HEK293T (cell line): ENCODE measurements at regions not wholly inside any gene's neighbourhood (a gene's known extent, or its start where the extent isn't known, plus 50 kb on each side); places are given as distances from the start of the nearest gene placed in this dataset.

Experiments used
- FOXA1 ChIP-seq: fragments of 450-650 bp; IDR thresholded peaks from 2 replicates; pipeline ENCODE4 v1.6.1; 2016; ENCODE audit warnings: mild to moderate bottlenecking
- HDGF ChIP-seq: fragments of 450-650 bp; IDR thresholded peaks from 2 replicates; pipeline ENCODE4 v1.6.1; 2017; ENCODE audit warnings: antibody characterized with exemption, borderline replicate concordance
- SP1 ChIP-seq: fragments of 450-650 bp; IDR thresholded peaks from 2 replicates; pipeline ENCODE4 v1.6.1; 2017
- TARDBP ChIP-seq: fragments of 450-650 bp; IDR thresholded peaks from 2 replicates; pipeline ENCODE4 v1.6.1; 2016
- ZNF384 ChIP-seq: fragments of 450-650 bp; IDR thresholded peaks from 2 replicates; pipeline ENCODE4 v1.6.1; 2016

DNA sequence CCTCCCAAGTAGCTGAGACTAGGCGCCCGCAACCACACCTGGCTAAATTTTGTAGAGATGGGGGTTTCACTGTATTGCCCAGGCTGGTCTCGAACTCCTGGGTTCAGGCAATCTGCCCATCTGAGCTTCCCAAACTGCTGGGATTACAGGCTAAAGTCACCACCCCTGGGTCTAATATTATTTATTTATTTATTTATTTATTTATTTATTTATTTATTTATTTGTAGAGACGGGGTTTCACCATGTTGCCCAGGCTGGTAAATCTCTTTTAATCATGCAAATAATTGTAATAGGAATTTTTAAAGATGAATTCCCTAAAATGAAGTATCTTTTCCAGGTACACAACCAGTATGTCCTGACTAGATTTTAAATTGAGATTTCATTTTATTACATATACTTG is 761.8 kb downstream of the TRAM1L1 start:
- TF ChIP-seq HDGF (no peak), TARDBP (no peak), SP1 (no peak), FOXA1 (no peak), ZNF384 (no peak)
